CD14-positive monocyte (primary cell): ENCODE measurements at regions not wholly inside any gene's neighbourhood (a gene's known extent, or its start where the extent isn't known, plus 50 kb on each side); places are given as distances from the start of the nearest gene placed in this dataset.

ENCODE experiments used
- DNase-seq, 3 donors: peaks; one replicate each; pipeline ENCODE4 v3.0.0-alpha.2; 2011 to 2022
- H2AFZ ChIP-seq: 2 replicates; pipeline ENCODE4 v1.6.0; 2012; ENCODE audit warnings: mild to moderate bottlenecking, low read depth, low read length, inconsistent platforms; ENCODE audit not compliant: insufficient read depth, poor library complexity, severe bottlenecking
- H3K27ac ChIP-seq, 2 donors: 1 replicate in 1 of 2; 2 replicates in 1 of 2; pipeline ENCODE4 v1.5.1; 2012 to 2013; ENCODE audit warnings: low read length in 2 of 2, control low read depth in 1 of 2, inconsistent platforms in 1 of 2, low read depth in 1 of 2, mild to moderate bottlenecking in 1 of 2
- H3K27me3 ChIP-seq, 2 donors: one replicate each; pipeline versions ENCODE4 v1.6.0 to v1.6.1; 2011 to 2013; ENCODE audit warnings: low read length in 2 of 2; ENCODE audit not compliant: control insufficient read depth in 2 of 2, insufficient read depth in 2 of 2
- H3K36me3 ChIP-seq, 2 donors: replicated peaks in 1 of 2; 1 replicate in 1 of 2; 2 replicates in 1 of 2; pipeline versions ENCODE4 v1.5.1 to v1.6.1; 2012 to 2013; ENCODE audit warnings: low read length in 2 of 2, control low read depth in 1 of 2, inconsistent platforms in 1 of 2, mild to moderate bottlenecking in 1 of 2; ENCODE audit not compliant: insufficient read depth in 2 of 2, control insufficient read depth in 1 of 2
- H3K4me1 ChIP-seq, 2 donors: 1 replicate in 1 of 2; 2 replicates in 1 of 2; pipeline versions ENCODE4 v1.5.1 to v1.6.1; 2012 to 2013; ENCODE audit warnings: low read length in 2 of 2, control low read depth in 1 of 2, inconsistent platforms in 1 of 2, mild to moderate bottlenecking in 1 of 2, moderate library complexity in 1 of 2; ENCODE audit not compliant: insufficient read depth in 2 of 2, control insufficient read depth in 1 of 2
- H3K4me2 ChIP-seq: replicated peaks from 2 replicates; pipeline ENCODE3; 2012; ENCODE audit warnings: low read length, moderate library complexity, mild to moderate bottlenecking; ENCODE audit not compliant: poor library complexity, severe bottlenecking; ENCODE audit errors: extremely low read depth
- H3K4me3 ChIP-seq, 3 experiments: fragments of 200-600 bp in 1 of 3; sonication (generic) in 1 of 3; replicated peaks in 1 of 3; 1 replicate in 2 of 3; 2 replicates in 1 of 3; pipeline ENCODE4 v1.5.1; 2011 to 2013; ENCODE audit warnings: low read length in 3 of 3, mild to moderate bottlenecking in 3 of 3, control low read depth in 2 of 3, low read depth in 2 of 3, inconsistent platforms in 1 of 3, moderate library complexity in 1 of 3
- H3K79me2 ChIP-seq: 2 replicates; pipeline ENCODE4 v1.6.0; 2012; ENCODE audit warnings: mild to moderate bottlenecking, control low read depth, inconsistent platforms, low read length, moderate library complexity; ENCODE audit not compliant: insufficient read depth
- H3K9ac ChIP-seq: 2 replicates; pipeline ENCODE4 v1.6.0; 2017; ENCODE audit warnings: low read length, mild to moderate bottlenecking; ENCODE audit not compliant: insufficient read depth, poor library complexity, severe bottlenecking
- H3K9me3 ChIP-seq, 2 donors: replicated peaks in 1 of 2; 1 replicate in 1 of 2; 2 replicates in 1 of 2; pipeline versions ENCODE4 v1.5.1 to v1.6.1; 2012 to 2013; ENCODE audit warnings: low read length in 2 of 2, control low read depth in 1 of 2; ENCODE audit not compliant: control insufficient read depth in 1 of 2, insufficient read depth in 1 of 2
- H4K20me1 ChIP-seq: 2 replicates; pipeline ENCODE4 v1.6.0; 2012; ENCODE audit warnings: mild to moderate bottlenecking, low read length, control low read depth, moderate library complexity; ENCODE audit not compliant: insufficient read depth
- H3K27ac Mint-ChIP-seq, 7 donors: one replicate each; pipeline ENCODE4 v1.8.0; 2020; ENCODE audit warnings: mild to moderate bottlenecking in 7 of 7, mixed read lengths in 7 of 7, moderate library complexity in 6 of 7, inconsistent platforms in 2 of 7
- H3K27me3 Mint-ChIP-seq, 3 donors: one replicate each; pipeline ENCODE4 v1.8.0; 2021 to 2022; ENCODE audit warnings: low read depth in 3 of 3, mild to moderate bottlenecking in 3 of 3, mixed read lengths in 3 of 3, moderate library complexity in 3 of 3, inconsistent platforms in 1 of 3
- H3K36me3 Mint-ChIP-seq, 2 donors: one replicate each; pipeline ENCODE4 v1.8.0; 2020; ENCODE audit warnings: mixed read lengths in 2 of 2, inconsistent platforms in 1 of 2, mild to moderate bottlenecking in 1 of 2
- H3K4me1 Mint-ChIP-seq: one replicate; pipeline ENCODE4 v1.8.0; 2020; ENCODE audit warnings: mild to moderate bottlenecking, mixed read lengths
- H3K4me3 Mint-ChIP-seq, 2 donors: one replicate each; pipeline ENCODE4 v1.8.0; 2020; ENCODE audit warnings: mild to moderate bottlenecking in 2 of 2, mixed read lengths in 2 of 2, moderate library complexity in 1 of 2
- H3K9me3 Mint-ChIP-seq, 7 donors: one replicate each; pipeline ENCODE4 v1.8.0; 2020 to 2022; ENCODE audit warnings: mixed read lengths in 7 of 7, mild to moderate bottlenecking in 6 of 7, moderate library complexity in 6 of 7, inconsistent platforms in 2 of 7
- CTCF ChIP-seq: fragments of 200-600 bp; IDR thresholded peaks from one replicate; pipeline ENCODE4 v1.8.0; 2022; ENCODE audit warnings: antibody characterized with exemption, mild to moderate bottlenecking
- WGBS: methylation state at CpG from one replicate; pipeline ENCODE4 v1.1.5; 2013; ENCODE audit warnings: missing lambda C conversion rate; ENCODE audit not compliant: insufficient coverage; 5-methylcytosine and 5-hydroxymethylcytosine counted together
- intact Hi-C, 2 donors: fragments of 100-400 bp; cut with micrococcal nuclease; formaldehyde crosslinking; loops; one replicate each; pipeline versions ENCODE4 v1.15.0 to v1.15.1; 2023

- H3K4me1 Mint-ChIP-seq: peaks cover 4% of the 10 kb centered on the region
- no peak for DNase-seq
- H3K36me3 Mint-ChIP-seq: no peaks in the 10 kb centered on the region
- Histone ChIP-seq H3K36me3 (no peaks in the 10 kb centered on the region), H3K4me1 (peaks cover 4 to 8% of the 10 kb centered on the region in 2 donors), H3K79me2 (no peaks in the 10 kb centered on the region), H3K9me3 (no peaks in the 10 kb centered on the region), H2AFZ (no peak overlapping the region), H4K20me1 (no peaks in the 10 kb centered on the region), H3K4me2 (no peak overlapping the region), H3K9ac (no peak overlapping the region), H3K4me3 (no peak overlapping the region), H3K27ac (no peak overlapping the region), H3K27me3 (peaks cover 25 to 64% of the 10 kb centered on the region in 2 donors)
- TF ChIP-seq CTCF: no peak
- H3K27ac Mint-ChIP-seq: no peak overlapping the region
- intact Hi-C loops: no loop called here
- WGBS: 97% methylated on average over 5 of the region's 5 CpGs
- peak overlapping the region in 1 of 2 donors; percentile 5 for H3K4me3 Mint-ChIP-seq
- peaks cover 31 to 39% (median 38%) of the 10 kb centered on the region in 3 donors for H3K27me3 Mint-ChIP-seq
- H3K9me3 Mint-ChIP-seq: peaks cover 0 to 1% (median 0%) of the 10 kb centered on the region in 7 donors
These were observed 107.7 kb upstream of the NFE2L3 start for GRCh38 chr7:26044320-26044719.

GRCh38 chr7:26046150-26046549, 105.8 kb upstream of the NFE2L3 start:
- H3K27me3 Mint-ChIP-seq: peaks cover 26 to 28% (median 26%) of the 10 kb centered on the region in 3 donors
- Histone ChIP-seq H2AFZ (no peak overlapping the region), H3K9ac (no peak overlapping the region), H3K27ac (no peak overlapping the region), H4K20me1 (no peaks in the 10 kb centered on the region), H3K36me3 (no peaks in the 10 kb centered on the region), H3K4me2 (no peak overlapping the region), H3K4me1 (peaks cover 8 to 13% of the 10 kb centered on the region in 2 donors), H3K79me2 (no peaks in the 10 kb centered on the region), H3K4me3 (no peak overlapping the region), H3K9me3 (no peaks in the 10 kb centered on the region), H3K27me3 (peaks cover 10 to 60% of the 10 kb centered on the region in 2 donors)
- peaks cover 14% of the 10 kb centered on the region for H3K4me1 Mint-ChIP-seq
- H3K4me3 Mint-ChIP-seq: no peak overlapping the region
- H3K27ac Mint-ChIP-seq: no peak overlapping the region
- TF ChIP-seq CTCF: no peak
- no CpG with 5 or more reads among the region's 3 CpGs for WGBS
- no peaks in the 10 kb centered on the region for H3K36me3 Mint-ChIP-seq
- intact Hi-C loops: no loop called here
- no peak for DNase-seq
- H3K9me3 Mint-ChIP-seq: peaks cover 0 to 7% (median 0%) of the 10 kb centered on the region in 7 donors
